ENCODE measurements at regions not wholly inside any gene's neighbourhood (a gene's known extent, or its start where the extent isn't known, plus 50 kb on each side); places are given as distances from the start of the nearest gene placed in this dataset.
"Not testable (repeated sequence)": the region's sequence is repeated elsewhere in the genome, so short reads cannot be mapped to it uniquely, and the experiment has no call there.

DNA sequence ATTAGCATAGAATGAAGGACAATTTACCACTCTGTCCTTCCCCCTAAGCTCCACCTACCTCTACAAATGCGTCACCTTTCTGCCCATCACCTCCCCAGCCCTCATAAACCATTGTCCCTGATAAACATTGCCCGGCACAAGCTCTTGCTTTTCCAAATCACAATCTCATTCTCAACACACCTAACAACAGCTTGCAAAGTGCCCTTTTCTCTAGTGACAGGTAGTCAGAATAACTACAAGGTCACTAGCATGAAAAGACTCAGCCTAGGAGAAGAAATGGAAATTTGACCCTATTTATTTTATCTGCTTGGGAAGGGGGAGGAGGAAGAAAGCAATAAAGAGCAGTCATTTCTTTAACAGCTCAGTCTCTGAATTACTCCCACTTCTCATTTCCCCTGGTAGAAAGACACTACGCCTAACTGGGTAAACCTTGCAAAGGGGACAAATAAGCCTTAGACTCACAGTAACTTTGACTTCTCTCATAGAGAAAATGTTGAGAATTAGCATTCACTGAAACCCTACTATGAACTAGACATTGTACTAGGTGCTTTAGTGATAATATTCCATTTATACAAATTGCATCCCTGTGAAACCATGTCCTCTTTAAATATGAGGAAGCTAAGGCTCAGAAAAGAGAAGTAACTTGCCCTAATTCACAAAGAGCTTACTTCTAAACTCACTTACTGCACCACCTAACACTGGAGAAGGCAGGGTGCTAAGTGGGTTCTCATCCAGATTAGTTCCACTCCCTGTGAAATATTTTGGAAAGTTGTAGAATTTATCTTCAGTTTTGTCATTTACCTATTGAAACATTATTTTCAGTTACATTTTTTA, 116.2 kb upstream of the FNDC3A start:
- POLR2A ChIA-PET: no interaction called here
- Mint-ChIP-seq H3K27me3 (no peaks in the 10 kb centered on the region), H3K4me3 (no peak overlapping the region), H3K36me3 (ENCODE audit: low read depth) (no peaks in the 10 kb centered on the region), H3K27ac (no peak overlapping the region), H3K9me3 (peaks cover 2% of the 10 kb centered on the region), H3K4me1 (peaks cover 14% of the 10 kb centered on the region)
- CTCF ChIA-PET: no interaction called here
- DNase-seq: no peak

DNA sequence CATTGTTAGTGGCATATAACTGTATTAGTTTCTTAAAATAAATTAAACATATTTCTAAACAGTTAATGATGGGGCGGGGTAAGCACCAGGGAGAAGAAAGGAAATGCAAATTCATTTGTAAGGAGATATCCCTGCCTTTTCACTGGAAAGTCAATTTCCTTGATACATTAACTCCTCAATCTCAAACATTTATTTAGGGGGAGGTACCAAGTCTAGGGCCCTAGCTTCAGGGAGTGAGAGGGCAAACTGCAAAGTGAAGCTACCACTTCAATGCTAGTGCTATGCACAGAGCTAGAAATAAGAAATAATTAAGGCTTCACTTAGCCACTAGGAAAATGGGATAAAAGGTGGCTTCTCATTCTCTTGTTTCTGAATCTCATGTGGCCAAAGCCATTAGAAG, 115.3 kb upstream of the FNDC3A start:
- H3K4me3 Mint-ChIP-seq: no peak overlapping the region
- no peaks in the 10 kb centered on the region for H3K27me3 Mint-ChIP-seq
- no peak for DNase-seq
- H3K27ac Mint-ChIP-seq: no peak overlapping the region
- POLR2A ChIA-PET: interaction anchor here (1.5 kb wide), 1 partner anchor 116 kb away, joined by 5 read pairs; the partner anchor contains the start of gene FNDC3A
- no peaks in the 10 kb centered on the region for H3K36me3 Mint-ChIP-seq (ENCODE audit: low read depth)
- H3K9me3 Mint-ChIP-seq: peaks cover 2% of the 10 kb centered on the region
- CTCF ChIA-PET: no interaction called here
- H3K4me1 Mint-ChIP-seq: peaks cover 14% of the 10 kb centered on the region

DNA sequence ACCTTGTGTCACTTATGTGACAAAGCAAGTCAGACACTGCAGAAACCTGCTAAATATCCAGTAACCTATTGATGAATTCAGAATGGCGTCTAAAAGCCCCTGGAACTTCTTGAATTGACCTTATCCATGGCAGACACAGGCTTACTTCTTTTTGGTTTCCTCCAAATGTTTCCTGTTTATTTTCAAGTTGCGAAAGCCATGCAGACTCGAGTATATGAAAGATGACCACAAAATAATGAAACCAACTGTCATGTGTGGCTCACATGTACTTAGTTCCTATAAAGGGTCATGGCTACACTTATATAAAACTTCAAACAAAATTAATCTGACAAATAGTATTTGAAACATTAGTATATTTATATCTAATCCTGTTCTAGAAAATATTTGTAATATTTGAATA, 113.1 kb upstream of the FNDC3A start:
- no peak overlapping the region for H3K27ac Mint-ChIP-seq
- POLR2A ChIA-PET: no interaction called here
- no peak for DNase-seq

GRCh38 chr13:48864100-48864499, 111.6 kb upstream of the FNDC3A start:
- DNase-seq: no peak
- H3K4me3 Mint-ChIP-seq: no peak overlapping the region
- H3K27me3 Mint-ChIP-seq: no peaks in the 10 kb centered on the region
- H3K4me1 Mint-ChIP-seq: peaks cover 4% of the 10 kb centered on the region
- CTCF ChIA-PET: no interaction called here
- H3K27ac Mint-ChIP-seq: no peak overlapping the region
- POLR2A ChIA-PET: no interaction called here
- H3K9me3 Mint-ChIP-seq: peaks cover 2% of the 10 kb centered on the region
- H3K36me3 Mint-ChIP-seq (ENCODE audit: low read depth): no peaks in the 10 kb centered on the region

More for the DNA sequence above, 113.1 kb upstream of the FNDC3A start:
- Mint-ChIP-seq H3K36me3 (ENCODE audit: low read depth) (no peaks in the 10 kb centered on the region), H3K27me3 (no peaks in the 10 kb centered on the region), H3K4me1 (peaks cover 14% of the 10 kb centered on the region), H3K9me3 (peaks cover 2% of the 10 kb centered on the region), H3K4me3 (no peak overlapping the region)
- CTCF ChIA-PET: no interaction called here

DNA sequence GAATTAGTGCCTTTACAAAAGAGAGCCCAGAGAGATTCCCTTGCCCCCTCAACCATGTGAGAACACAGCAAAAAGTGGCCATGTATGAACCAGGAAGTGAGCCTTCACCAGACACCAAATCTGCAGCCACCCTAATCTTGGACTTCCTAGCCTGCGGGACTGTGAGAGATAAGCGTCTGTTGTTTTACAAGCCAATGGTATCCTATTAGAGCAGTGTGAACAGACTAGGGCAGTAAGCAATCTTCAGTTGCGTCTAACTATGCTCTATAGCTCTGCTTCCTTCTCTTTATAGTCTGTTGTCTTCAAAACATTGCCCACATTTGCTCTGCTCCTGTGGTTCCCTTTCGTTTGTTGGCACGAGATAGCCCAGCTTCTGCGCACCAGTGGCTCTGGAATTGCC, 109.5 kb upstream of the FNDC3A start:
- Mint-ChIP-seq H3K4me1 (no peaks in the 10 kb centered on the region), H3K9me3 (peaks cover 2% of the 10 kb centered on the region), H3K4me3 (no peak overlapping the region), H3K27me3 (no peaks in the 10 kb centered on the region), H3K27ac (no peak overlapping the region), H3K36me3 (ENCODE audit: low read depth) (no peaks in the 10 kb centered on the region)
- DNase-seq: no peak
- ChIA-PET POLR2A (no interaction called here), CTCF (no interaction called here)

DNA sequence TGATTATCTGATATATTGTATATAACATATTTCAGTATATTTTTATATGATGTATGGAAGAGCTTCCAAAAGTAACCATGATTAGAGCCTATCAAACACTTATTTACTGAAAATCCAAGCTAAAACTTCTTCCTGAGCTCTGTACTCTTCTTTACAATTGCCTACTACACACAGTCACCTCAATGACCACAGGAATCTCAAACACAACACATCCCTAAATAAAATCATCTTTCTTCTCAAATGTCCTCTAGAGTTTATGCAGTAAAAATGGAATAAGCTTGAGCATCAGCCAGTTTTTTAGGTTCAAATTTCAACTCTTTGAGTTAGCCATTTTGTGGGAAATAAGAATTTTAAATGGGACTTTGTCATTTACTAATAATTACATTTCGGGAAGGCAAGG, 102.6 kb upstream of the FNDC3A start:
- H3K27ac Mint-ChIP-seq: no peak overlapping the region
- no peaks in the 10 kb centered on the region for H3K4me1 Mint-ChIP-seq
- ChIA-PET POLR2A (interaction anchor here (1.7 kb wide), 1 partner anchor 102 kb away, joined by 7 read pairs; the partner anchor contains the start of gene FNDC3A), CTCF (interaction anchor here (0.7 kb wide), 1 partner anchor 116 kb away, joined by 3 read pairs; no protein-coding TSS in a partner anchor)
- H3K36me3 Mint-ChIP-seq (ENCODE audit: low read depth): no peaks in the 10 kb centered on the region
- DNase-seq: no peak
- no peak overlapping the region for H3K4me3 Mint-ChIP-seq
- H3K27me3 Mint-ChIP-seq: peaks cover 23% of the 10 kb centered on the region
- H3K9me3 Mint-ChIP-seq: no peaks in the 10 kb centered on the region

DNA sequence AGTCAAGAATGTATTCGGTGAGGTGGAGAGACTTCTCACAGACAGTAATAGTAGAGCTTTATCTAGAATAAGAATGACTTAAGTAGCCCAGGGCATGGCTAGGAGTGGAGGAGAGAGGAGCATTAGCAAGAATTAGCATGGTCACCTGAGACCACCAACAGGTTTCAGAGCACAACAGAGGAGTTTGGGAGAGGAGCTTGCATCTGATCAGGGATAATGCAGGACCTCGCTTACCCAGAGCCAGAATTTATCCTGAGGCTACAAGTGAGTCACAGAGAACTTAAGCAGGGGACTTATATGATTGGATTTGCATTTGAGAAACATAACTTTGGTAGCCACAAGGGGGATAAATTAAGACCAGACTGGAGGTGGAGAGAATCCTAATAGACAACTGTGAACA, 102.1 kb upstream of the FNDC3A start:
- no peak for DNase-seq
- Mint-ChIP-seq H3K9me3 (no peaks in the 10 kb centered on the region), H3K4me3 (no peak overlapping the region), H3K27me3 (peaks cover 23% of the 10 kb centered on the region), H3K36me3 (ENCODE audit: low read depth) (no peaks in the 10 kb centered on the region), H3K27ac (no peak overlapping the region), H3K4me1 (no peaks in the 10 kb centered on the region)
- POLR2A ChIA-PET: interaction anchor here (1.7 kb wide), 1 partner anchor 102 kb away, joined by 7 read pairs; the partner anchor contains the start of gene FNDC3A
- CTCF ChIA-PET: no interaction called here

GRCh38 chr13:48874165-48874564, 101.5 kb upstream of the FNDC3A start:
- no peak overlapping the region for H3K27ac Mint-ChIP-seq
- H3K4me1 Mint-ChIP-seq: peaks cover 2% of the 10 kb centered on the region
- H3K4me3 Mint-ChIP-seq: no peak overlapping the region
- peaks cover 23% of the 10 kb centered on the region for H3K27me3 Mint-ChIP-seq
- no peaks in the 10 kb centered on the region for H3K36me3 Mint-ChIP-seq (ENCODE audit: low read depth)
- no peaks in the 10 kb centered on the region for H3K9me3 Mint-ChIP-seq
- ChIA-PET POLR2A (interaction anchor here (1.7 kb wide), 1 partner anchor 101 kb away, joined by 7 read pairs; the partner anchor contains the start of gene FNDC3A), CTCF (no interaction called here)
- no peak for DNase-seq

GRCh38 chr13:48875047-48875446, 100.7 kb upstream of the FNDC3A start:
- Mint-ChIP-seq H3K36me3 (ENCODE audit: low read depth) (no peaks in the 10 kb centered on the region), H3K4me3 (no peak overlapping the region), H3K27me3 (peaks cover 23% of the 10 kb centered on the region), H3K4me1 (peaks cover 10% of the 10 kb centered on the region), H3K27ac (no peak overlapping the region), H3K9me3 (no peaks in the 10 kb centered on the region)
- DNase-seq: no peak
- ChIA-PET CTCF (interaction anchor here (0.8 kb wide), 1 partner anchor 8 kb away, joined by 3 read pairs; no protein-coding TSS in a partner anchor), POLR2A (no interaction called here)

DNA sequence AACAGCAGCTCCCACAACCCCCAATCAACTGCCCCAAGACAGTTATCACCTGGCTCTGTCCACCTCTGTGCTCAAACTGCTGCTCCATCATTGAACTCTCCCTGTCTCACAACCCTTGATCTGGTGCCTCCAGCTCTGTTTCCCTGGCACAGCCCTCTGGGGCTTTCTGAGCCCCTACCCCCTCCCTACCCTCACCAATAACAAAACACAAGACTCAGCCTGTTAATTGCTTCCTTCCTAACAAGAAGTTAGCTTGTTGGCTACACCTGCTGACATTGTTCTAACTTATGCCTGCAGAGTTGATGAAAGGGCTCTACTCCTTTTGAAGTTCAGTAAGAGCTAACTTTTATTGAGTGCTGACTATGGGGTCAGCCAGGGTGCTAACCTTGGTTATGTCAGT, 99.4 kb upstream of the FNDC3A start:
- Mint-ChIP-seq H3K27me3 (peaks cover 23% of the 10 kb centered on the region), H3K9me3 (no peaks in the 10 kb centered on the region), H3K4me3 (no peak overlapping the region), H3K4me1 (peaks cover 23% of the 10 kb centered on the region), H3K27ac (no peak overlapping the region), H3K36me3 (ENCODE audit: low read depth) (no peaks in the 10 kb centered on the region)
- CTCF ChIA-PET: no interaction called here
- DNase-seq: no peak
- POLR2A ChIA-PET: no interaction called here

- no peak overlapping the region for H3K4me3 Mint-ChIP-seq
- peaks cover 46% of the 10 kb centered on the region for H3K4me1 Mint-ChIP-seq
- H3K36me3 Mint-ChIP-seq (ENCODE audit: low read depth): peaks cover 6% of the 10 kb centered on the region
- no peak for DNase-seq
- peaks cover 3% of the 10 kb centered on the region for H3K9me3 Mint-ChIP-seq
- ChIA-PET CTCF (interaction anchor here (0.7 to 0.8 kb wide), 2 partner anchors 11 to 115 kb away, joined by 3 to 4 read pairs; no protein-coding TSS in a partner anchor), POLR2A (interaction anchor here (0.6 to 1.2 kb wide), 4 partner anchors 18 to 118 kb away, joined by 3 to 6 read pairs (median 4); partner anchors contain the start of gene FNDC3A)
- peak overlapping the region; percentile 1 for H3K27ac Mint-ChIP-seq
- H3K27me3 Mint-ChIP-seq: peaks cover 14% of the 10 kb centered on the region
Measured at GRCh38 chr13:48879432-48879831, 96.3 kb upstream of the FNDC3A start.

- peak overlapping the region; percentile 1 for H3K27ac Mint-ChIP-seq
- H3K9me3 Mint-ChIP-seq: peaks cover 3% of the 10 kb centered on the region
- ChIA-PET POLR2A (interaction anchor here (0.7 to 1.2 kb wide), 3 partner anchors 18 to 96 kb away, joined by 3 to 6 read pairs (median 3); partner anchors contain the start of gene FNDC3A), CTCF (no interaction called here)
- DNase-seq: no peak
- peaks cover 12% of the 10 kb centered on the region for H3K27me3 Mint-ChIP-seq
- H3K4me3 Mint-ChIP-seq: no peak overlapping the region
- peaks cover 6% of the 10 kb centered on the region for H3K36me3 Mint-ChIP-seq (ENCODE audit: low read depth)
- H3K4me1 Mint-ChIP-seq: peaks cover 50% of the 10 kb centered on the region
Measured at GRCh38 chr13:48879854-48880253, 95.9 kb upstream of the FNDC3A start.

DNA sequence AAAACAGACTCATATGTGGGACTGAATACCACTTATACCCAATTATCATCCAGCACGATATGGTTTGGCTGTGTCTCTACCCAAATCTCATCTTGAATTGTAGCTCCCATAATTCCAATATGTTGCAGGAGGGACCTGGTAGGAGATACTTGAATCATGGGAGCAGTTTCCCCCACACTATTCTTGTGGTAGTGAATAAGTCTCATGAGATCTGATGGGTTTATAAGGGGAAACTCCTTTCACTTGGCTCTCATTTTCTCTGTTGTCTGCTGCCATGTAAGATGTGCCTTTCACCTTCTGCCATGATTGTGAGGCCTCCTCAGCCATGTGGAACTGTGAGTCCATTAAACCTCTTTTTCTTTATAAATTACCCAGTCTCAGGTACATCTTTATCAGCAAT, 91.9 kb upstream of the FNDC3A start:
- H3K4me1 Mint-ChIP-seq: peaks cover 63% of the 10 kb centered on the region
- H3K27ac Mint-ChIP-seq: peak overlapping the region; percentile 86
- H3K4me3 Mint-ChIP-seq; H3K27me3 Mint-ChIP-seq; H3K36me3 Mint-ChIP-seq (ENCODE audit: low read depth); DNase-seq; H3K9me3 Mint-ChIP-seq: not testable (repeated sequence)
- CTCF ChIA-PET: interaction anchor here (0.8 to 1.1 kb wide), 2 partner anchors 9 to 92 kb away, joined by 3 read pairs; partner anchors contain the start of gene FNDC3A
- POLR2A ChIA-PET: interaction anchor here (1.2 to 3.0 kb wide), 3 partner anchors 9 to 92 kb away, joined by 3 to 31 read pairs (median 5); partner anchors contain the start of gene FNDC3A
